ENCODE measurements at regions not wholly inside any gene's neighbourhood (a gene's known extent, or its start where the extent isn't known, plus 50 kb on each side); places are given as distances from the start of the nearest gene placed in this dataset.

- DNase-seq (ENCODE audit: low read depth) = peak; percentile 44
- no peak overlapping the region for H3K4me3 ChIP-seq (ENCODE audit: low read depth, low read length)
- no peak for TF ChIP-seq CTCF (IDR thresholded peaks at IDR 0.05; ENCODE audit: insufficient read depth, low read depth, low read length, missing control alignments)
Measured at GRCh38 chr3:124619887-124620599, 110.2 kb upstream of the UMPS start.

- DNase-seq (ENCODE audit: low read depth) = peak; percentile 62
- TF ChIP-seq CTCF (IDR thresholded peaks at IDR 0.05; ENCODE audit: insufficient read depth, low read depth, low read length, missing control alignments) = no peak
- H3K4me3 ChIP-seq (ENCODE audit: low read depth, low read length) = no peak overlapping the region
Measured at GRCh38 chr3:124620600-124621063, 109.6 kb upstream of the UMPS start.

- no peak overlapping the region for H3K4me3 ChIP-seq (ENCODE audit: low read depth, low read length)
- no peak for TF ChIP-seq CTCF (IDR thresholded peaks at IDR 0.05; ENCODE audit: insufficient read depth, low read depth, low read length, missing control alignments)
Measured at GRCh38 chr3:124621498-124621897, 108.8 kb upstream of the UMPS start.

GRCh38 chr3:124625074-124625473, 105.2 kb upstream of the UMPS start:
- DNase-seq (ENCODE audit: low read depth) = no peak
- TF ChIP-seq CTCF (IDR thresholded peaks at IDR 0.05; ENCODE audit: insufficient read depth, low read depth, low read length, missing control alignments) = no peak

More at GRCh38 chr3:124621498-124621897, 108.8 kb upstream of the UMPS start:
- DNase-seq (ENCODE audit: low read depth) = no peak

GRCh38 chr3:124627501-124627908, 102.7 kb upstream of the UMPS start:
- no peak for DNase-seq (ENCODE audit: low read depth)
- no peak for TF ChIP-seq CTCF (IDR thresholded peaks at IDR 0.05; ENCODE audit: insufficient read depth, low read depth, low read length, missing control alignments)
- H3K4me3 ChIP-seq (ENCODE audit: low read depth, low read length) = no peak overlapping the region

More at GRCh38 chr3:124625074-124625473, 105.2 kb upstream of the UMPS start:
- no peak overlapping the region for H3K4me3 ChIP-seq (ENCODE audit: low read depth, low read length)

- no peak overlapping the region for H3K4me3 ChIP-seq (ENCODE audit: low read depth, low read length)
- DNase-seq (ENCODE audit: low read depth) = no peak
- TF ChIP-seq CTCF (IDR thresholded peaks at IDR 0.05; ENCODE audit: insufficient read depth, low read depth, low read length, missing control alignments) = no peak
Measured at GRCh38 chr3:124628863-124629262, 101.4 kb upstream of the UMPS start.

- TF ChIP-seq CTCF (IDR thresholded peaks at IDR 0.05; ENCODE audit: insufficient read depth, low read depth, low read length, missing control alignments) = no peak
- no peak overlapping the region for H3K4me3 ChIP-seq (ENCODE audit: low read depth, low read length)
- DNase-seq (ENCODE audit: low read depth) = no peak
Measured at GRCh38 chr3:124629497-124629896, 100.8 kb upstream of the UMPS start.
